IMR-90 (cell line): ENCODE measurements at regions not wholly inside any gene's neighbourhood (a gene's known extent, or its start where the extent isn't known, plus 50 kb on each side); places are given as distances from the start of the nearest gene placed in this dataset.

Source experiments
- ATAC-seq: fragments of 200-7000 bp; cut with Tn5 transposase; 2 replicates; pipeline ENCODE4 v1.9.1; 2020; ENCODE audit warnings: low read depth, mild to moderate bottlenecking, moderate library complexity
- BruUV-seq: library from RNA; stranded (reverse); fragments of 400-500 nt; replicated peaks from 2 replicates; lab custom pipeline; 2021; lab: Mats Ljungman, UMichigan
- CTCF ChIA-PET: fragments of 300-600 bp; formaldehyde crosslinking; extraction: SDS; loops from one replicate; lab custom pipeline; 2021; ENCODE audit warnings: antibody characterized with exemption; lab: Yijun Ruan, JAX
- POLR2A ChIA-PET: fragments of 300-600 bp; sonication (Branson Sonifier 250); formaldehyde crosslinking; loops from one replicate; lab custom pipeline; 2022; ENCODE audit warnings: antibody characterized with exemption; ENCODE audit not compliant: unreplicated experiment; lab: Charles Lee
- DNase-seq: peaks from one replicate; pipeline ENCODE4 v3.0.0; 2013
- H2AFZ ChIP-seq: replicated peaks from 2 replicates; pipeline ENCODE3; 2013; ENCODE audit warnings: low read length, mild to moderate bottlenecking; ENCODE audit not compliant: poor library complexity
- H2AK5ac ChIP-seq: 2 replicates; pipeline ENCODE4 v1.6.1; 2013; ENCODE audit warnings: low read depth, low read length, inconsistent platforms
- H2AK9ac ChIP-seq: replicated peaks from 2 replicates; pipeline ENCODE3; 2013; ENCODE audit warnings: mild to moderate bottlenecking, low read depth, low read length, moderate library complexity; ENCODE audit not compliant: poor library complexity
- H2BK120ac ChIP-seq: 2 replicates; pipeline ENCODE4 v1.6.1; 2013; ENCODE audit warnings: low read depth, low read length, inconsistent platforms
- H2BK15ac ChIP-seq: 3 replicates; pipeline ENCODE4 v1.6.1; 2013; ENCODE audit warnings: low read depth, low read length, inconsistent platforms
- H2BK20ac ChIP-seq: 2 replicates; pipeline ENCODE4 v1.6.1; 2013; ENCODE audit warnings: low read depth, mild to moderate bottlenecking, inconsistent platforms, low read length, moderate library complexity
- H2BK5ac ChIP-seq: 2 replicates; pipeline ENCODE4 v1.6.1; 2013; ENCODE audit warnings: mild to moderate bottlenecking, low read depth, low read length, inconsistent platforms; ENCODE audit not compliant: poor library complexity, severe bottlenecking
- H3K14ac ChIP-seq: replicated peaks from 2 replicates; pipeline ENCODE4 v1.6.1; 2013; ENCODE audit warnings: low read depth, low read length, inconsistent platforms
- H3K18ac ChIP-seq: 2 replicates; pipeline ENCODE4 v1.6.1; 2013; ENCODE audit warnings: low read depth, low read length, control low read depth
- H3K23ac ChIP-seq: 2 replicates; pipeline ENCODE4 v1.6.1; 2013; ENCODE audit warnings: low read depth, low read length, inconsistent platforms
- H3K27ac ChIP-seq: 2 replicates; pipeline ENCODE4 v1.5.1; 2013; ENCODE audit warnings: mild to moderate bottlenecking, control low read depth, low read length; ENCODE audit not compliant: insufficient read depth
- H3K27me3 ChIP-seq: 2 replicates; pipeline ENCODE4 v1.6.1; 2013; ENCODE audit warnings: low read length; ENCODE audit not compliant: control insufficient read depth, insufficient read depth
- H3K36me3 ChIP-seq: 2 replicates; pipeline ENCODE4 v1.6.1; 2013; ENCODE audit warnings: low read length, mixed read lengths; ENCODE audit not compliant: control insufficient read depth, insufficient read depth
- H3K4ac ChIP-seq: 2 replicates; pipeline ENCODE4 v1.6.1; 2013; ENCODE audit warnings: low read depth, low read length, inconsistent platforms
- H3K4me1 ChIP-seq: 2 replicates; pipeline ENCODE4 v1.6.1; 2013; ENCODE audit warnings: low read length, mixed read lengths; ENCODE audit not compliant: control insufficient read depth, insufficient read depth
- H3K4me2 ChIP-seq: 2 replicates; pipeline ENCODE4 v1.6.1; 2013; ENCODE audit warnings: low read depth, mild to moderate bottlenecking, control low read depth, low read length, moderate library complexity
- H3K4me3 ChIP-seq: 2 replicates; pipeline ENCODE4 v1.5.1; 2013; ENCODE audit warnings: low read depth, mild to moderate bottlenecking, control low read depth, low read length, moderate library complexity; ENCODE audit not compliant: insufficient read depth
- H3K56ac ChIP-seq: 2 replicates; pipeline ENCODE4 v1.6.1; 2013; ENCODE audit warnings: low read length, inconsistent platforms; ENCODE audit not compliant: insufficient read depth; ENCODE audit errors: extremely low read depth
- H3K79me1 ChIP-seq, 2 experiments: 2 replicates each; pipeline ENCODE4 v1.6.1; 2013; ENCODE audit warnings: low read length in 2 of 2, inconsistent platforms in 1 of 2, low read depth in 1 of 2
- H3K9ac ChIP-seq: 2 replicates; pipeline ENCODE4 v1.6.1; 2013; ENCODE audit warnings: low read depth, low read length, control low read depth
- H3K9me1 ChIP-seq: 2 replicates; pipeline ENCODE4 v1.6.1; 2013; ENCODE audit warnings: low read length, inconsistent platforms; ENCODE audit not compliant: insufficient read depth
- H3K9me3 ChIP-seq: 2 replicates; pipeline ENCODE4 v1.6.1; 2013; ENCODE audit warnings: low read length; ENCODE audit not compliant: control insufficient read depth, insufficient read depth
- H4K20me1 ChIP-seq: 2 replicates; pipeline ENCODE4 v1.6.1; 2013; ENCODE audit warnings: low read length, inconsistent platforms; ENCODE audit not compliant: insufficient read depth
- H4K5ac ChIP-seq: 2 replicates; pipeline ENCODE4 v1.6.1; 2013; ENCODE audit warnings: mild to moderate bottlenecking, low read depth, low read length, control low read depth
- H4K8ac ChIP-seq, 2 experiments: 2 replicates each; pipeline ENCODE4 v1.6.1; 2013; ENCODE audit warnings: low read depth in 2 of 2, low read length in 2 of 2, control low read depth in 1 of 2, inconsistent platforms in 1 of 2
- H4K91ac ChIP-seq: 2 replicates; pipeline ENCODE4 v1.6.1; 2013; ENCODE audit warnings: low read depth, low read length, inconsistent platforms; ENCODE audit not compliant: insufficient read depth
- BHLHE40 ChIP-seq: fragments of 150-350 bp; IDR thresholded peaks from 2 replicates; pipeline ENCODE4 v1.6.1; 2016; ENCODE audit warnings: mild to moderate bottlenecking, low read depth, low read length
- CEBPB ChIP-seq: IDR thresholded peaks from 2 replicates; pipeline ENCODE4 v1.6.1; 2012; ENCODE audit warnings: low read depth, low read length, improper control_type of control experiment
- CHD1 ChIP-seq: IDR thresholded peaks from 2 replicates; pipeline ENCODE4 v1.6.1; 2012; ENCODE audit warnings: low read depth, low read length, improper control_type of control experiment
- CTCF ChIP-seq: conservative IDR thresholded peaks from 2 replicates; pipeline ENCODE4 v1.5.1; 2012; ENCODE audit warnings: mild to moderate bottlenecking, low read depth, low read length, improper control_type of control experiment
- FOS ChIP-seq: fragments of 150-350 bp; IDR thresholded peaks from 2 replicates; pipeline ENCODE4 v1.6.1; 2016; ENCODE audit warnings: low read depth, low read length
- MAFK ChIP-seq: IDR thresholded peaks from 2 replicates; pipeline ENCODE4 v1.6.1; 2012; ENCODE audit warnings: low read depth, low read length, improper control_type of control experiment
- MAZ ChIP-seq: IDR thresholded peaks from 2 replicates; pipeline ENCODE4 v1.6.1; 2012; ENCODE audit warnings: low read depth, mild to moderate bottlenecking, low read length, improper control_type of control experiment, moderate library complexity, borderline replicate concordance
- NFE2L2 ChIP-seq: fragments of 150-350 bp; IDR thresholded peaks from 2 replicates; pipeline ENCODE4 v1.6.1; 2016; ENCODE audit warnings: low read depth, mild to moderate bottlenecking, low read length
- RAD21 ChIP-seq: IDR thresholded peaks from 2 replicates; pipeline ENCODE4 v1.6.1; 2012; ENCODE audit warnings: low read length, improper control_type of control experiment
- RCOR1 ChIP-seq: IDR thresholded peaks from 2 replicates; pipeline ENCODE4 v1.6.1; 2012; ENCODE audit warnings: mild to moderate bottlenecking, low read length, improper control_type of control experiment; ENCODE audit not compliant: insufficient replicate concordance
- RFX5 ChIP-seq: IDR thresholded peaks from 2 replicates; pipeline ENCODE4 v1.8.0; 2012; ENCODE audit warnings: low read depth, mild to moderate bottlenecking, low read length, moderate library complexity
- WGBS, 2 experiments: methylation state at CpG; one replicate each; pipeline versions ENCODE4 v1.1.5 to v1.1.7; 2013; ENCODE audit warnings: missing lambda C conversion rate in 2 of 2; ENCODE audit not compliant: insufficient read length in 1 of 2; ENCODE audit errors: extremely low coverage in 2 of 2; 5-methylcytosine and 5-hydroxymethylcytosine counted together
- dilution Hi-C: fragments of 300-500 bp; cut with HindIII; formaldehyde crosslinking; loops from one replicate; pipeline ENCODE4 v1.14.3; 2018; ENCODE audit warnings: low sequenced_read_pairs; ENCODE audit not compliant: unreplicated experiment
- in situ Hi-C: fragments of 300-500 bp; cut with MboI; formaldehyde crosslinking; loops from 3 replicates; pipeline ENCODE4 v1.14.3; 2019; ENCODE audit warnings: low sequenced_read_pairs, inconsistent platforms, mixed read lengths
- intact Hi-C: fragments of 100-400 bp; cut with micrococcal nuclease; formaldehyde crosslinking; loops from 2 replicates; pipeline ENCODE4 v1.10.0; 2022
- TF ChIP-seq, protein P1 (sequence below): fragments of 150-350 bp; IDR thresholded peaks from 2 replicates; pipeline ENCODE4 v1.6.1; 2017; ENCODE audit warnings: mild to moderate bottlenecking, antibody characterized with exemption, low read length, low read depth

DNA sequence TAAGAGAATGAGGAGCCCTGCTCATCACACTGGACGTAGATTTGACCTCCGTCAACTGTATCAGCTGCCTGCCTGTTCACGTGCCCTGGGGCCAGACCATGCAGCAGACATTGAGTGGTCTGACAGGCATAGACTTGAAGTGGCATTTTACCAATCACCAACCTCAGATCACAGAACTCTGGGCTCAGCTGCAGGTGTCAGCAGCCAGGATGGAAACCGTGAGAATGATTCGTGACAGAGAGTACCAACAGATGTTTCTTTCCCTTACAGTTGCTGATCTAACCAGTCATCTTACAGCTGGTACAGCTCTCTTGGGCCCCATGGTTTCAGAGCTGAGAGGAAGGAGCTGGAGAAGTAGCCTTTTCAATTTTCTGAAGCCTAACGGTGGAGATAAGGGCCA lies 148.9 kb downstream of the EN1 start:
- H3K23ac ChIP-seq, result no peak overlapping the region
- H2BK120ac ChIP-seq, result no peak overlapping the region
- H3K9me1 ChIP-seq, result peaks cover 7% of the 10 kb centered on the region; the same call in 1 of the 2 replicates
- intact Hi-C loops, result no loop called here
- H3K9me3 ChIP-seq, result no peaks in the 10 kb centered on the region
- no peak overlapping the region for H2BK5ac ChIP-seq
- H3K36me3 ChIP-seq, result no peaks in the 10 kb centered on the region
- H2BK15ac ChIP-seq, result no peak overlapping the region
- TF ChIP-seq MAZ (no peak), BHLHE40 (no peak), RFX5 (no peak), CHD1 (no peak), RCOR1 (no peak), FOS (no peak), CTCF (no peak), RAD21 (no peak), NFE2L2 (no peak), MAFK (no peak), CEBPB (no peak)
- TF ChIP-seq, protein P1, sequence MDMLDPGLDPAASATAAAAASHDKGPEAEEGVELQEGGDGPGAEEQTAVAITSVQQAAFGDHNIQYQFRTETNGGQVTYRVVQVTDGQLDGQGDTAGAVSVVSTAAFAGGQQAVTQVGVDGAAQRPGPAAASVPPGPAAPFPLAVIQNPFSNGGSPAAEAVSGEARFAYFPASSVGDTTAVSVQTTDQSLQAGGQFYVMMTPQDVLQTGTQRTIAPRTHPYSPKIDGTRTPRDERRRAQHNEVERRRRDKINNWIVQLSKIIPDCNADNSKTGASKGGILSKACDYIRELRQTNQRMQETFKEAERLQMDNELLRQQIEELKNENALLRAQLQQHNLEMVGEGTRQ, result no peak
- H3K27ac ChIP-seq, result no peak overlapping the region
- peak overlapping the region; percentile 71 for H2AK9ac ChIP-seq
- no peaks in the 10 kb centered on the region for H3K79me1 ChIP-seq
- no peak overlapping the region for H3K4me3 ChIP-seq
- H3K27me3 ChIP-seq, result no peaks in the 10 kb centered on the region; the same call in 1 of the 2 replicates
- dilution Hi-C loops, result no loop called here
- BruUV-seq, result no TSS peak
- WGBS, 2 experiments, result no CpG with 5 or more reads among the region's 6 CpGs
- H3K4me2 ChIP-seq, result no peak overlapping the region
- H3K14ac ChIP-seq, result no peak overlapping the region
- DNase-seq, result no peak
- ATAC-seq, result no peak
- no peak overlapping the region for H2AFZ ChIP-seq
- no peak overlapping the region for H4K8ac ChIP-seq
- in situ Hi-C loops, result no loop called here
- no peak overlapping the region for H3K9ac ChIP-seq
- no peak overlapping the region for H2AK5ac ChIP-seq
- no peak overlapping the region for H3K56ac ChIP-seq
- no peaks in the 10 kb centered on the region for H4K20me1 ChIP-seq
- POLR2A ChIA-PET, result no interaction called here
- H3K18ac ChIP-seq, result no peak overlapping the region
- H4K91ac ChIP-seq, result no peak overlapping the region
- no peak overlapping the region for H3K4ac ChIP-seq
- CTCF ChIA-PET, result no interaction called here
- no peak overlapping the region for H4K5ac ChIP-seq
- H2BK20ac ChIP-seq, result no peak overlapping the region
- H3K4me1 ChIP-seq, result peaks cover 1% of the 10 kb centered on the region; the same call in 1 of the 2 replicates
